ENCODE measurements at regions not wholly inside any gene's neighbourhood (a gene's known extent, or its start where the extent isn't known, plus 50 kb on each side); places are given as distances from the start of the nearest gene placed in this dataset.

- H3K4me3 ChIP-seq (ENCODE audit: low read depth, low read length) = no peak overlapping the region
- no peak for DNase-seq (ENCODE audit: low read depth)
- TF ChIP-seq CTCF (IDR thresholded peaks at IDR 0.05; ENCODE audit: control insufficient read depth, extremely low read depth, insufficient read depth) = no peak
Observed at GRCh38 chr2:15116830-15117229, 444.3 kb downstream of the NBAS start.
